Esophagus squamous epithelium (tissue), 5 donors: ENCODE measurements at regions not wholly inside any gene's neighbourhood (a gene's known extent, or its start where the extent isn't known, plus 50 kb on each side); places are given as distances from the start of the nearest gene placed in this dataset.
A peak's percentile ranks its signal among the peaks of the same experiment; 100 is the strongest.

Experiments
- DNase-seq: peaks from one replicate; lab custom pipeline; 2025; lab: John Stamatoyannopoulos, UW
- H3K27ac ChIP-seq, 4 donors: fragments of 200-600 bp; sonication (generic); one replicate each; pipeline ENCODE4 v1.5.1; 2016 to 2019; ENCODE audit warnings: mild to moderate bottlenecking in 1 of 4
- H3K27me3 ChIP-seq, 4 donors: fragments of 200-600 bp; sonication (generic); 1 replicate in 3 of 4; 2 replicates in 1 of 4; pipeline versions ENCODE4 v1.5.1 to v1.6.0; 2017 to 2021; ENCODE audit warnings: antibody characterized with exemption in 1 of 4
- H3K36me3 ChIP-seq, 3 donors: fragments of 200-600 bp; sonication (generic); one replicate each; pipeline ENCODE4 v1.5.1; 2016 to 2019
- H3K4me1 ChIP-seq, 3 donors: fragments of 200-600 bp; sonication (generic); one replicate each; pipeline ENCODE4 v1.5.1; 2017 to 2019
- H3K4me3 ChIP-seq, 4 donors: fragments of 200-600 bp; sonication (generic); 1 replicate in 3 of 4; 2 replicates in 1 of 4; pipeline ENCODE4 v1.5.1; 2016 to 2019; ENCODE audit warnings: mild to moderate bottlenecking in 2 of 4, moderate library complexity in 1 of 4
- H3K9me3 ChIP-seq, 3 donors: fragments of 200-600 bp; sonication (generic); one replicate each; pipeline ENCODE4 v1.5.1; 2016 to 2019
- POLR2A ChIP-seq, 4 donors: fragments of 450-650 bp; IDR thresholded peaks; one replicate each; pipeline ENCODE4 v1.6.1; 2017; ENCODE audit warnings: antibody characterized with exemption in 4 of 4, mild to moderate bottlenecking in 4 of 4, moderate library complexity in 3 of 4
- WGBS, 2 donors: methylation state at CpG; one replicate each; pipeline ENCODE4 v1.1.5; 2018; 5-methylcytosine and 5-hydroxymethylcytosine counted together
- intact Hi-C: fragments of 100-400 bp; cut with DNase I; formaldehyde crosslinking; loops from one replicate; pipeline ENCODE4 v1.15.0; 2022
- TF ChIP-seq, protein P1 (sequence below), 6 experiments: fragments of 450-650 bp in 4 of 6; fragments of 200-600 bp in 2 of 6; sonication (generic) in 2 of 6; IDR thresholded peaks; one replicate each; pipeline ENCODE4 v1.5.1; 2016 to 2019; ENCODE audit warnings: antibody characterized with exemption in 6 of 6, mild to moderate bottlenecking in 4 of 6, moderate library complexity in 4 of 6
- donor health status: DM: yes; HTN: yes; CAD: no.

- intact Hi-C loops, result no loop called here
- no peak for TF ChIP-seq POLR2A (IDR thresholded peaks at IDR 0.05)
- TF ChIP-seq, protein P1, sequence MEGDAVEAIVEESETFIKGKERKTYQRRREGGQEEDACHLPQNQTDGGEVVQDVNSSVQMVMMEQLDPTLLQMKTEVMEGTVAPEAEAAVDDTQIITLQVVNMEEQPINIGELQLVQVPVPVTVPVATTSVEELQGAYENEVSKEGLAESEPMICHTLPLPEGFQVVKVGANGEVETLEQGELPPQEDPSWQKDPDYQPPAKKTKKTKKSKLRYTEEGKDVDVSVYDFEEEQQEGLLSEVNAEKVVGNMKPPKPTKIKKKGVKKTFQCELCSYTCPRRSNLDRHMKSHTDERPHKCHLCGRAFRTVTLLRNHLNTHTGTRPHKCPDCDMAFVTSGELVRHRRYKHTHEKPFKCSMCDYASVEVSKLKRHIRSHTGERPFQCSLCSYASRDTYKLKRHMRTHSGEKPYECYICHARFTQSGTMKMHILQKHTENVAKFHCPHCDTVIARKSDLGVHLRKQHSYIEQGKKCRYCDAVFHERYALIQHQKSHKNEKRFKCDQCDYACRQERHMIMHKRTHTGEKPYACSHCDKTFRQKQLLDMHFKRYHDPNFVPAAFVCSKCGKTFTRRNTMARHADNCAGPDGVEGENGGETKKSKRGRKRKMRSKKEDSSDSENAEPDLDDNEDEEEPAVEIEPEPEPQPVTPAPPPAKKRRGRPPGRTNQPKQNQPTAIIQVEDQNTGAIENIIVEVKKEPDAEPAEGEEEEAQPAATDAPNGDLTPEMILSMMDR (IDR thresholded peaks at IDR 0.05), result no peak
- no peaks in the 10 kb centered on the region for H3K4me1 ChIP-seq
- no peaks in the 10 kb centered on the region for H3K36me3 ChIP-seq
- H3K4me3 ChIP-seq, result no peak overlapping the region
- 91 to 93% methylated on average over 3 of the region's 3 CpGs for WGBS, 2 donors
- H3K27me3 ChIP-seq, result no peaks in the 10 kb centered on the region
- H3K27ac ChIP-seq, result no peak overlapping the region
- no peak for DNase-seq
- H3K9me3 ChIP-seq, result no peaks in the 10 kb centered on the region
Observed at GRCh38 chr1:186611156-186611555, 69.1 kb downstream of the PTGS2 start.

DNA sequence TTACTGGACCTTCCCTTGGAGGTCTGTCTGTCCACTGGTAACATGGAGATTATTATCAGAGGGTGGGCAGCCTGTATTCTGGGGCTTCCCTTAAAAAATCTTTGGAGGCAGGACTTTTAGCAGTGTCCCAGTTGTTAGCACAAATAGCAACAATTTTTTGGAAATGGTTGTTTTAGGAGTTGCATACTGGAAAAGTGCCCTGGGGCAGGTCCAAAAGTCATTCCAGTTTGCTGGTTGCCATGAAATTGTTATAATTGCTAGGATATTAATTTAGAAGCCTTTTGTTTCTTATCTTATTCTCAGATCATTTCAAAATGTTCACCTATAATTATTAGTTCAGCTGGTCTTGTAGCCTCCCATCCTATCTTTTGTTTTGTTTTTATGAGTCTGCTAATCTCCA, 71.0 kb downstream of the PTGS2 start:
- Histone ChIP-seq H3K9me3 (no peaks in the 10 kb centered on the region), H3K27ac (no peak overlapping the region), H3K36me3 (no peaks in the 10 kb centered on the region), H3K4me3 (no peak overlapping the region), H3K4me1 (no peaks in the 10 kb centered on the region), H3K27me3 (no peaks in the 10 kb centered on the region)
- no peak for DNase-seq
- no peak for TF ChIP-seq POLR2A (IDR thresholded peaks at IDR 0.05)
- TF ChIP-seq, protein P1 (IDR thresholded peaks at IDR 0.05), result no peak
- intact Hi-C loops, result loop anchor here (5.0 kb wide), 2 partner anchors 73 to 378 kb away; partner anchors contain the start of gene PTGS2

- Histone ChIP-seq H3K36me3 (no peaks in the 10 kb centered on the region), H3K9me3 (no peaks in the 10 kb centered on the region), H3K27me3 (no peaks in the 10 kb centered on the region), H3K27ac (no peak overlapping the region), H3K4me3 (no peak overlapping the region), H3K4me1 (no peaks in the 10 kb centered on the region)
- intact Hi-C loops, result loop anchor here (5.0 kb wide), 2 partner anchors 76 to 381 kb away; partner anchors contain the start of gene PTGS2
- 29 to 47% methylated on average over 3 to 4 of the region's 4 CpGs for WGBS, 2 donors
- DNase-seq, result no peak
- TF ChIP-seq POLR2A (IDR thresholded peaks at IDR 0.05), result no peak
- TF ChIP-seq, protein P1 (IDR thresholded peaks at IDR 0.05), result peak in 5 of 6 experiments; percentile 23 to 71 (median 55)
Observed at GRCh38 chr1:186605762-186606350, 74.4 kb downstream of the PTGS2 start.

DNA sequence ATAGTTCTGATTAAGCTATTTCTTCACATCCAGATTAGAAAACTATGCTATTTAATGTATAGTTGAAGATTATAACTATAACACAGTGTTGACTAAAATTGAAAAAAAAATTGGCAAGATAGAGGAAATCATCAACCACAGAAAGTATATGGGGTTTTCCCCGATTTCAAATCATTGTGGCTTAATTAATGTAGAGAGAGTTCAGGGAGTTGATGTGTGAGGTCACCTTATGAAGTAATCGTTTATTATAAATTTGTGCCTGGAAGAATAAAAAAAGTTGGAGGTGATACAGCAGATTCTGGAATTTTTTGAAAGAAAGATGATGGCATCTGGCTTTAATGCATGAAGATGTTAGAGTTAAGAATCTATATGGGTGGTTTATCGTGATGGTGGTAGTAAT, 84.3 kb downstream of the PTGS2 start:
- no peak for TF ChIP-seq POLR2A (IDR thresholded peaks at IDR 0.05)
- TF ChIP-seq, protein P1 (IDR thresholded peaks at IDR 0.05), result no peak
- H3K9me3 ChIP-seq, result no peaks in the 10 kb centered on the region
- 41 to 53% methylated on average over 3 of the region's 3 CpGs for WGBS, 2 donors

DNA sequence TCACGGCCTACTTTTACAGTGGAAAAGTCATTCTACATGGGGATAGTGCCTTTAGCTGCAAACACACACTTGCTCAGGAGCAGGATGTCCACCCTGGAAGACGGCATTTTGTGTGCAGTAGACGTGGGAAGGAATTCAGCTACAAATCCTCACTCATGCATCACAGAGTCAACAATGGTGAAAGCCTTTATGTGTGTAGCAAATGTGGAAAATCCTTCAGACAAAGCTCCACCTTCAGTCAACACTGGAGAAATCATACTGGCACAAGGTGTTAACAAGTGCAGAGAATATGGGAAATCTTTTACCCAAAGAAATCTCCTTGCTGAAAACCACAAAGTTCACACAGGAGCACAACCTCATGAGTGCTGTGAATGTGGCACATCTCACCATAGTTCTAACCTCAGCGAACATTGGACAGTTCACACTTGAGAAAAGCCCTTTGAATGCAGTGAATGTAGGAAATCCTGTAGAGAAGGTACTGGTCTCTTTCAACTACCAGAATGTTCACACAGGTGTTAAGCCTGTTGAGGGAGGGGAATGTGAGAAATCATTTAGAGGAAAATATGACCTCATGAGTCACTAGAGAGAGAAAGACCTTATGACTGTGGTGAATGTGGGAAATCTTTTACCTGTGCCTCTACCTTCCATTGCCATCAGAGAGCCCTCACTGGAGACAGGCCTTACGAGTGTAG, 101.8 kb downstream of the PTGS2 start:
- DNase-seq, result no peak
- Histone ChIP-seq H3K4me3 (no peak overlapping the region), H3K27ac (no peak overlapping the region), H3K36me3 (no peaks in the 10 kb centered on the region), H3K27me3 (no peaks in the 10 kb centered on the region), H3K9me3 (peaks cover 0 to 4% (median 0%) of the 10 kb centered on the region in 3 donors), H3K4me1 (peaks cover 0 to 44% (median 0%) of the 10 kb centered on the region in 3 donors)
- intact Hi-C loops, result no loop called here
- WGBS, 2 donors, result 49 to 55% methylated on average over 4 to 5 of the region's 5 CpGs
- TF ChIP-seq, protein P1 (IDR thresholded peaks at IDR 0.05), result no peak
- no peak for TF ChIP-seq POLR2A (IDR thresholded peaks at IDR 0.05)

More for the DNA sequence above, 84.3 kb downstream of the PTGS2 start:
- intact Hi-C loops, result no loop called here
- H3K27me3 ChIP-seq, result no peaks in the 10 kb centered on the region
- no peak overlapping the region for H3K27ac ChIP-seq
- no peaks in the 10 kb centered on the region for H3K36me3 ChIP-seq
- H3K4me3 ChIP-seq, result no peak overlapping the region
- H3K4me1 ChIP-seq, result no peaks in the 10 kb centered on the region
- no peak for DNase-seq
